ENCODE measurements at regions not wholly inside any gene's neighbourhood (a gene's known extent, or its start where the extent isn't known, plus 50 kb on each side); places are given as distances from the start of the nearest gene placed in this dataset.

- TF ChIP-seq TAF1 (IDR thresholded peaks at IDR 0.05; ENCODE audit: low read depth, low read length): no peak
- TF ChIP-seq POLR2A (IDR thresholded peaks at IDR 0.05; ENCODE audit: low read depth, low read length): no peak
- no peak for TF ChIP-seq PAX5 (IDR thresholded peaks at IDR 0.05; ENCODE audit: insufficient read depth, low read length, severe bottlenecking)
- TF ChIP-seq SPI1 (IDR thresholded peaks at IDR 0.05; ENCODE audit: low read depth, low read length): no peak
- no peak for TF ChIP-seq POU2F2 (IDR thresholded peaks at IDR 0.05; ENCODE audit: low read depth, low read length)
- TF ChIP-seq POLR2AphosphoS5 (IDR thresholded peaks at IDR 0.05; ENCODE audit: low read depth, low read length): no peak
Observed at GRCh38 chr3:23062982-23063381, 140.1 kb upstream of the UBE2E2 start.

DNA sequence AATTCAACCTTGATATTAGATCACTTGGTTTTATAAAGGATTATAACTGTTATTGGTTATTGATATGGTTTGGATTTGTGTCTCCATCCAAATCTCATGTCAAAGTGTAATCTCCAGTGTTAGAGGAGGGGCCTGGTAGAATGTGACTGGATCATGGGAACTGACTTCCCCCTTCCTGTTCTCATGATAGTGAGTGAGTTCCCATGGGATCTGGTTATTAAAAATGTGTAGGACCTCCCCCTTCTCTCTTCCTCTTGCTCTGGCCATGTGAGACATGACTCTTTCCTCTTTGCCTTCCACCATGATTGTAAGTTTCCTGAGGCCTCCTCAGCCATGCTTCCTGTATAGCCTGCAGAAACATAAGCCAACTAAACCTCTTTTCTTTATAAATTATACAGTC, 136.0 kb upstream of the UBE2E2 start:
- DNase-seq (ENCODE audit: insufficient read length, low spot score) (no peak), FAIRE-seq (no peak)
- TF ChIP-seq PAX5 (IDR thresholded peaks at IDR 0.05; ENCODE audit: insufficient read depth, low read length, severe bottlenecking): no peak
- TF ChIP-seq TAF1 (IDR thresholded peaks at IDR 0.05; ENCODE audit: low read depth, low read length): no peak
- no peak for TF ChIP-seq SPI1 (IDR thresholded peaks at IDR 0.05; ENCODE audit: low read depth, low read length)
- no peak for TF ChIP-seq POU2F2 (IDR thresholded peaks at IDR 0.05; ENCODE audit: low read depth, low read length)
- TF ChIP-seq POLR2AphosphoS5 (IDR thresholded peaks at IDR 0.05; ENCODE audit: low read depth, low read length): no peak
- TF ChIP-seq POLR2A (IDR thresholded peaks at IDR 0.05; ENCODE audit: low read depth, low read length): no peak

More at GRCh38 chr3:23062982-23063381, 140.1 kb upstream of the UBE2E2 start:
- no peak for FAIRE-seq
- DNase-seq (ENCODE audit: insufficient read length, low spot score): no peak

DNA sequence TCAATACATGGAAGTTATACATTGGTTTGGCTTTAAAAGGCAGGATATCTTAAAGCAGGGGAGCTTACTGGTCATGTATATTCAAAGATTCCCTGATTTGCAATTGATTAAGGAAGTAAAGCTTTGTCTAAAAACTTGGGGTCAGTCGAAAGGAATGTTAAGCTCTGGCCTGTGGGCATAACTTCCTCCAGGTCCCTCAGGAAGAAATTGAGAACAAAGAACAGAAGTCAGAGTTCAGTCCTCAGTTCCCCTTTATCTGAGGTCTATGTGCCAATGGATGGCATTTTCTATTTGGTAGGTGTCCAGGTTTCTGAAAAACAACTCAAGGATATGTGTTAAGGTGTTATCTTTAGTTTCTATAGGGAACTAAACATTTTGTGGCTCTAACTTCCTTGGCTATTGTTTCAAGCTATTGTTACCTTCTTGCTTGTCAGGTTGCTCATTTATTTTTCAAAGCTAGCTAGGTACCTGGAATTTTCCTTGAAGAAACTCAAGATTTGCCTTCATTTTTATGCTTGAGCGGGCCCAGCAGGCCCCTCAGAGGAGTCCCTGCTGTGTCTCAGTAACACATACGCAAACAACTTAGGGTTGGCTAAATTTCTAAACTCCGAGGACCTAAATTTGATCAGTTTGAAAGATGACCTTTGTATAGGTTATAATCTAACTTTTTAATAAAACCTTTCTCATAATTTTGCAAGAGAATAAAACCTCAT, 135.0 kb upstream of the UBE2E2 start:
- FAIRE-seq (no peak), DNase-seq (ENCODE audit: insufficient read length, low spot score) (no peak)
- TF ChIP-seq PAX5 (IDR thresholded peaks at IDR 0.05; ENCODE audit: insufficient read depth, low read length, severe bottlenecking) (no peak), POLR2A (IDR thresholded peaks at IDR 0.05; ENCODE audit: low read depth, low read length) (no peak), POLR2AphosphoS5 (IDR thresholded peaks at IDR 0.05; ENCODE audit: low read depth, low read length) (no peak), TAF1 (IDR thresholded peaks at IDR 0.05; ENCODE audit: low read depth, low read length) (no peak), SPI1 (IDR thresholded peaks at IDR 0.05; ENCODE audit: low read depth, low read length) (no peak), POU2F2 (IDR thresholded peaks at IDR 0.05; ENCODE audit: low read depth, low read length) (no peak)

DNA sequence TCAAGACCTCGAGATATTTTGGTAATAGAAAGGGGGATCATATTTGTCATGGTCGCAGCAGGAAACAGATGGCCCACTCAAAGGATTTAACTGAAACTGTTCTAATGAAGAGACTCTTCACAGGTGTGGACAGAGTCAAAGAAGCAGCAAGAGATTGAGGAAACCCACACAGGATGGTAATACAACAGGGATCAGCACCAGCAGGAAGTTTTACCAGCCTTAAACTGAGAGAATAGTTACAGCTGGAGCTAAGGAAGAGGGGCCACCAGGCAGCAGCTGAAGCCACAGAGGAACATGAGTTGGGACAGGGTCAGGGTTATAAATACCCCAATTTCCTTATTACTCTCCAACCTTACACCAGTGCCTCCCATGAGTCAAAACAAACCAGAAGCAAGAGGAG, 131.8 kb upstream of the UBE2E2 start:
- DNase-seq (ENCODE audit: insufficient read length, low spot score): no peak
- TF ChIP-seq SPI1 (IDR thresholded peaks at IDR 0.05; ENCODE audit: low read depth, low read length): no peak
- no peak for TF ChIP-seq POLR2AphosphoS5 (IDR thresholded peaks at IDR 0.05; ENCODE audit: low read depth, low read length)
- no peak for TF ChIP-seq TAF1 (IDR thresholded peaks at IDR 0.05; ENCODE audit: low read depth, low read length)
- no peak for TF ChIP-seq PAX5 (IDR thresholded peaks at IDR 0.05; ENCODE audit: insufficient read depth, low read length, severe bottlenecking)
- TF ChIP-seq POLR2A (IDR thresholded peaks at IDR 0.05; ENCODE audit: low read depth, low read length): no peak
- no peak for TF ChIP-seq POU2F2 (IDR thresholded peaks at IDR 0.05; ENCODE audit: low read depth, low read length)
- FAIRE-seq: peak; percentile 5

DNA sequence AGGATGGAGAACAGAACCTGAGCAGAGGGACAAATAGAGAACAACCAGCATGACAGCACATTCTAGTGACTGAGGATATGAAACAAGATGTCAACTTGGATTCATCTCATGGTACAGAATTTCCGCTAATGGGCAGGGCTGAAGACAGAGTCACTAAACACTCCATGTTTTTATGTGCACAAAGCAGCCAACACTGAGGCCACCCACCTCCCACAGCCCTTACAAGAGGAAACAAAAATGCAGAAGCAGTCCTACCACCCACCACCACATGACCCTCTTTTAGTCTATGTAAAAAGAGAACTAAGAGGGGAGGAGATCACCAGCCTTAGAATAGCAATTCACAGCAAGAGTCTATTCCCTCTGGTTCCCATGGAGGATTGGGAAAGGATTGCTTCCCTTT, 131.4 kb upstream of the UBE2E2 start:
- FAIRE-seq (peak; percentile 93), DNase-seq (ENCODE audit: insufficient read length, low spot score) (no peak)
- TF ChIP-seq POLR2A (IDR thresholded peaks at IDR 0.05; ENCODE audit: low read depth, low read length) (no peak), SPI1 (IDR thresholded peaks at IDR 0.05; ENCODE audit: low read depth, low read length) (peak; percentile 55; the same call in 1 of the 2 replicates)

- TF ChIP-seq PAX5 (IDR thresholded peaks at IDR 0.05; ENCODE audit: insufficient read depth, low read length, severe bottlenecking) (no peak), POLR2A (IDR thresholded peaks at IDR 0.05; ENCODE audit: low read depth, low read length) (no peak), SPI1 (IDR thresholded peaks at IDR 0.05; ENCODE audit: low read depth, low read length) (no peak), TAF1 (IDR thresholded peaks at IDR 0.05; ENCODE audit: low read depth, low read length) (no peak), POU2F2 (IDR thresholded peaks at IDR 0.05; ENCODE audit: low read depth, low read length) (no peak), POLR2AphosphoS5 (IDR thresholded peaks at IDR 0.05; ENCODE audit: low read depth, low read length) (no peak)
- no peak for FAIRE-seq
- no peak for DNase-seq (ENCODE audit: insufficient read length, low spot score)
Observed at GRCh38 chr3:23072693-23073092, 130.4 kb upstream of the UBE2E2 start.

GRCh38 chr3:23073724-23074305, 129.3 kb upstream of the UBE2E2 start:
- FAIRE-seq (no peak), DNase-seq (ENCODE audit: insufficient read length, low spot score) (no peak)
- TF ChIP-seq PAX5 (IDR thresholded peaks at IDR 0.05; ENCODE audit: insufficient read depth, low read length, severe bottlenecking): no peak
- TF ChIP-seq TAF1 (IDR thresholded peaks at IDR 0.05; ENCODE audit: low read depth, low read length): no peak
- no peak for TF ChIP-seq POLR2A (IDR thresholded peaks at IDR 0.05; ENCODE audit: low read depth, low read length)
- no peak for TF ChIP-seq POLR2AphosphoS5 (IDR thresholded peaks at IDR 0.05; ENCODE audit: low read depth, low read length)

DNA sequence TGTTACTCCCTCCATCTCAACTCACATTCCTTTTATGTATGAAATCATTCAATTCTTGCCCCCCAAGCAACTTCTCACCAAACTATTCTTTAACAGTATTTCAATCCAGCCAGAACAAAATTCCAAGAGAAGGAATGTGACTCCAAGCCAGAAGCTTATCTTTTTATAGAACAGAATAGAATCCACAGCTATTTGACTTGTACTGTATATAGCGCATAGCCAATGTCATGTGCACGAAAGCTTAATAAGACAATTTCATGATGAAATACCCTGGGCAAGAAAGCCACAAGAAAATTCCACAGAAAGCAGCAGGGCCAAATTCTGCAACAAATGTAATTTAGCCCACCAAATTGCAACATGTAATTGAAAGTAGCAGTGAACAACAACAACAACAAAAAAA, 127.6 kb upstream of the UBE2E2 start:
- DNase-seq (ENCODE audit: insufficient read length, low spot score): no peak
- FAIRE-seq: no peak
- TF ChIP-seq POU2F2 (IDR thresholded peaks at IDR 0.05; ENCODE audit: low read depth, low read length) (no peak), POLR2AphosphoS5 (IDR thresholded peaks at IDR 0.05; ENCODE audit: low read depth, low read length) (no peak), PAX5 (IDR thresholded peaks at IDR 0.05; ENCODE audit: insufficient read depth, low read length, severe bottlenecking) (no peak), TAF1 (IDR thresholded peaks at IDR 0.05; ENCODE audit: low read depth, low read length) (no peak), SPI1 (IDR thresholded peaks at IDR 0.05; ENCODE audit: low read depth, low read length) (no peak), POLR2A (IDR thresholded peaks at IDR 0.05; ENCODE audit: low read depth, low read length) (no peak)

- FAIRE-seq (no peak), DNase-seq (ENCODE audit: insufficient read length, low spot score) (no peak)
- no peak for TF ChIP-seq PAX5 (IDR thresholded peaks at IDR 0.05; ENCODE audit: insufficient read depth, low read length, severe bottlenecking)
- TF ChIP-seq POU2F2 (IDR thresholded peaks at IDR 0.05; ENCODE audit: low read depth, low read length): no peak
Observed at GRCh38 chr3:23076437-23076836, 126.7 kb upstream of the UBE2E2 start.

DNA sequence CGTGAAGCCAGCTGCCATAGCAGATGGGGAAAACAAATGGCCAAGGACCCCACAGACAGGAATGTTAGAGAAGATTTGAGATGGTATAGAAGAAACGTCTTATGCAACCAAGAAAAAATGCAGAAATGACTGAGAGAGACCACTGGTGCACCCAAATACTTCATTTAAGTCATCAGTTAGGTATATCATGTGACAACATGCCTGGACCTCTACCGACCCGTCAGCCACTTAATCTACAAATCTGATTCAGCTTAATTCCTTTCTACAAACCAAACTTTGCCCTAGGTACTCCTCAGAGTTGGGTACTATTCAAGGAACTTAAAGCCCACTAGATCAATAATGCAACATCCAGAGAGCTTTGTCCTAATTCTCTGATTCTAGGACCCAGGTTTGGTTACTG, 126.0 kb upstream of the UBE2E2 start:
- DNase-seq (ENCODE audit: insufficient read length, low spot score) (no peak), FAIRE-seq (no peak)
- TF ChIP-seq TAF1 (IDR thresholded peaks at IDR 0.05; ENCODE audit: low read depth, low read length): no peak
- TF ChIP-seq POLR2A (IDR thresholded peaks at IDR 0.05; ENCODE audit: low read depth, low read length): no peak
- no peak for TF ChIP-seq PAX5 (IDR thresholded peaks at IDR 0.05; ENCODE audit: insufficient read depth, low read length, severe bottlenecking)
- no peak for TF ChIP-seq POLR2AphosphoS5 (IDR thresholded peaks at IDR 0.05; ENCODE audit: low read depth, low read length)
- TF ChIP-seq SPI1 (IDR thresholded peaks at IDR 0.05; ENCODE audit: low read depth, low read length): no peak
- no peak for TF ChIP-seq POU2F2 (IDR thresholded peaks at IDR 0.05; ENCODE audit: low read depth, low read length)

All from GM12891 (cell line).